H1 (cell line): ENCODE measurements at regions not wholly inside any gene's neighbourhood (a gene's known extent, or its start where the extent isn't known, plus 50 kb on each side); places are given as distances from the start of the nearest gene placed in this dataset.

ENCODE experiments used
- CTCF ChIA-PET: fragments of 300-600 bp; sonication (Branson Sonifier 250); formaldehyde crosslinking; loops from one replicate; lab custom pipeline; 2021; ENCODE audit not compliant: partially characterized antibody; lab: Charles Lee
- POLR2A ChIA-PET: fragments of 300-600 bp; sonication (Branson Sonifier 250); formaldehyde crosslinking; loops from one replicate; lab custom pipeline; 2021; ENCODE audit warnings: inconsistent platforms; ENCODE audit not compliant: partially characterized antibody; lab: Charles Lee
- DNase-seq, 2 experiments: peaks; one replicate each; pipeline versions ENCODE4 v3.0.0 to v3.0.0-alpha.2; 2010 to 2022; ENCODE audit warnings: low spot score in 2 of 2, low read depth in 1 of 2, mixed read lengths in 1 of 2
- FAIRE-seq: peaks from 2 replicates; lab custom pipeline; 2011; peaks lifted over from hg19 to GRCh38; lab: Jason Lieb, UNC
- H2AFZ ChIP-seq: 2 replicates; pipeline ENCODE4 v1.8.1; 2012; ENCODE audit warnings: low read length, inconsistent platforms
- H2AK5ac ChIP-seq: 2 replicates; pipeline ENCODE4 v1.6.1; 2013; ENCODE audit warnings: low read depth, low read length
- H2BK120ac ChIP-seq: replicated peaks from 2 replicates; pipeline ENCODE3; 2013; ENCODE audit warnings: low read depth, low read length, inconsistent platforms
- H2BK12ac ChIP-seq: 2 replicates; pipeline ENCODE4 v1.6.1; 2013; ENCODE audit warnings: low read depth, low read length
- H2BK15ac ChIP-seq: 2 replicates; pipeline ENCODE4 v1.6.1; 2013; ENCODE audit warnings: low read length
- H2BK20ac ChIP-seq: 2 replicates; pipeline ENCODE4 v1.6.1; 2013; ENCODE audit warnings: low read length
- H2BK5ac ChIP-seq: 2 replicates; pipeline ENCODE4 v1.6.1; 2013; ENCODE audit warnings: low read depth, low read length
- H3K14ac ChIP-seq: 2 replicates; pipeline ENCODE4 v1.6.1; 2013; ENCODE audit warnings: inconsistent platforms; ENCODE audit not compliant: insufficient read length
- H3K18ac ChIP-seq: 2 replicates; pipeline ENCODE4 v1.6.1; 2013; ENCODE audit warnings: low read length; ENCODE audit errors: extremely low read depth
- H3K23ac ChIP-seq: 2 replicates; pipeline ENCODE4 v1.6.1; 2013; ENCODE audit warnings: inconsistent platforms; ENCODE audit not compliant: insufficient read length
- H3K23me2 ChIP-seq: 2 replicates; pipeline ENCODE4 v1.6.1; 2013; ENCODE audit warnings: low read depth, low read length
- H3K27ac ChIP-seq: 2 replicates; pipeline ENCODE4 v1.6.1; 2011; ENCODE audit warnings: low read depth, low read length, inconsistent platforms
- H3K27me3 ChIP-seq, 4 experiments: replicated peaks in 1 of 4; 1 replicate in 1 of 4; 2 replicates in 3 of 4; pipeline versions ENCODE4 v1.6.1 to v1.8.1; 2011 to 2013; ENCODE audit warnings: low read length in 3 of 4, mild to moderate bottlenecking in 3 of 4, inconsistent platforms in 2 of 4, mixed read lengths in 2 of 4, moderate library complexity in 1 of 4; ENCODE audit not compliant: control insufficient read depth in 3 of 4, insufficient read depth in 3 of 4; ENCODE audit errors: extremely low read depth in 1 of 4
- H3K36me3 ChIP-seq, 4 experiments: 2 replicates each; pipeline versions ENCODE4 v1.6.1 to v1.8.1; 2011 to 2013; ENCODE audit warnings: mild to moderate bottlenecking in 4 of 4, low read length in 3 of 4, moderate library complexity in 2 of 4, control low read depth in 1 of 4, inconsistent platforms in 1 of 4; ENCODE audit not compliant: insufficient read depth in 4 of 4, control insufficient read depth in 2 of 4
- H3K4ac ChIP-seq: replicated peaks from 2 replicates; pipeline ENCODE3; 2013; ENCODE audit warnings: low read length, low read depth, mixed read lengths, inconsistent platforms; ENCODE audit not compliant: insufficient read length
- H3K4me1 ChIP-seq, 4 experiments: replicated peaks in 1 of 4; 1 replicate in 1 of 4; 2 replicates in 3 of 4; pipeline versions ENCODE4 v1.6.1 to v1.8.1; 2011 to 2013; ENCODE audit warnings: low read length in 3 of 4, inconsistent platforms in 2 of 4, mixed read lengths in 1 of 4; ENCODE audit not compliant: insufficient read depth in 4 of 4, control insufficient read depth in 3 of 4
- H3K4me2 ChIP-seq, 2 experiments: 2 replicates each; pipeline versions ENCODE4 v1.6.1 to v1.8.1; 2011 to 2013; ENCODE audit warnings: low read depth in 2 of 2, low read length in 2 of 2, control low read depth in 1 of 2, inconsistent platforms in 1 of 2, mild to moderate bottlenecking in 1 of 2; ENCODE audit not compliant: insufficient read depth in 1 of 2
- H3K4me3 ChIP-seq, 4 experiments: fragments of 200-600, 300-600 bp in 1 of 4; sonication (generic), shearing (Covaris generic), sonication (Bioruptor Twin) in 1 of 4; 2 replicates each; pipeline versions ENCODE4 v1.5.1 to v1.8.1; 2011 to 2016; ENCODE audit warnings: low read length in 4 of 4, low read depth in 3 of 4, control low read depth in 2 of 4, inconsistent platforms in 2 of 4, mild to moderate bottlenecking in 2 of 4, mixed read lengths in 1 of 4, moderate library complexity in 1 of 4; ENCODE audit not compliant: insufficient read depth in 2 of 4; ENCODE audit errors: extremely low read depth in 1 of 4
- H3K56ac ChIP-seq: replicated peaks from 2 replicates; pipeline ENCODE3; 2013; ENCODE audit warnings: low read depth, mild to moderate bottlenecking, mixed read lengths, low read length, inconsistent platforms; ENCODE audit not compliant: insufficient read length
- H3K79me1 ChIP-seq: 2 replicates; pipeline ENCODE4 v1.6.1; 2013; ENCODE audit warnings: low read depth, low read length, control low read depth
- H3K79me2 ChIP-seq, 2 experiments: 2 replicates each; pipeline versions ENCODE4 v1.6.1 to v1.8.1; 2012 to 2013; ENCODE audit warnings: low read length in 2 of 2, mild to moderate bottlenecking in 2 of 2, inconsistent platforms in 1 of 2; ENCODE audit not compliant: insufficient read depth in 2 of 2, control insufficient read depth in 1 of 2
- H3K9ac ChIP-seq, 4 experiments: replicated peaks in 1 of 4; 1 replicate in 1 of 4; 2 replicates in 3 of 4; pipeline versions ENCODE4 v1.6.1 to v1.8.1; 2011 to 2013; ENCODE audit warnings: low read depth in 3 of 4, low read length in 3 of 4, control low read depth in 2 of 4, mild to moderate bottlenecking in 2 of 4, moderate library complexity in 2 of 4, inconsistent platforms in 1 of 4; ENCODE audit errors: extremely low read depth in 1 of 4
- H3K9me3 ChIP-seq, 2 experiments: 2 replicates each; pipeline versions ENCODE4 v1.6.1 to v1.8.1; 2012 to 2013; ENCODE audit warnings: mild to moderate bottlenecking in 2 of 2, moderate library complexity in 2 of 2, control low read depth in 1 of 2, inconsistent platforms in 1 of 2, low read depth in 1 of 2, low read length in 1 of 2, mixed read lengths in 1 of 2; ENCODE audit not compliant: insufficient read depth in 2 of 2
- H4K20me1 ChIP-seq, 2 experiments: replicated peaks in 1 of 2; 2 replicates each; pipeline versions ENCODE3 to v1.8.1; 2011 to 2013; ENCODE audit warnings: inconsistent platforms in 2 of 2, low read length in 2 of 2, mild to moderate bottlenecking in 1 of 2; ENCODE audit not compliant: insufficient read depth in 2 of 2, control insufficient read depth in 1 of 2
- H4K5ac ChIP-seq: 2 replicates; pipeline ENCODE4 v1.6.1; 2013; ENCODE audit warnings: low read length, low read depth, mixed read lengths, inconsistent platforms; ENCODE audit not compliant: insufficient read length
- H4K8ac ChIP-seq: 2 replicates; pipeline ENCODE4 v1.8.0; 2013; ENCODE audit warnings: mild to moderate bottlenecking, moderate library complexity, low read length, inconsistent platforms; ENCODE audit not compliant: insufficient read depth; ENCODE audit errors: extremely low read depth
- H4K91ac ChIP-seq: replicated peaks from 2 replicates; pipeline ENCODE3; 2013; ENCODE audit warnings: low read length, mixed read lengths, inconsistent platforms; ENCODE audit not compliant: insufficient read length
- ASH2L ChIP-seq: fragments of 200-600, 300-600 bp; sonication (generic); IDR thresholded peaks from one replicate; pipeline ENCODE4 v1.7.1; 2017; ENCODE audit warnings: low read length
- GTF2F1 ChIP-seq: IDR thresholded peaks from 2 replicates; pipeline ENCODE4 v1.6.1; 2012; ENCODE audit warnings: low read depth, low read length, improper control_type of control experiment, borderline replicate concordance
- KDM1A ChIP-seq: fragments of 200-600, 300-600 bp; sonication (generic); IDR thresholded peaks from 2 replicates; pipeline ENCODE4 v1.7.1; 2016; ENCODE audit warnings: mild to moderate bottlenecking, low read length, borderline replicate concordance
- RAD21 ChIP-seq, 2 experiments: IDR thresholded peaks in 1 of 2; conservative IDR thresholded peaks in 1 of 2; 2 replicates each; pipeline ENCODE4 v1.6.1; 2011; ENCODE audit warnings: low read depth in 2 of 2, low read length in 2 of 2, improper control_type of control experiment in 1 of 2, inconsistent platforms in 1 of 2, mild to moderate bottlenecking in 1 of 2, moderate library complexity in 1 of 2
- SRF ChIP-seq: IDR thresholded peaks from 2 replicates; pipeline ENCODE4 v1.6.1; 2011; ENCODE audit warnings: mild to moderate bottlenecking, low read depth, low read length, moderate library complexity
- WGBS, 2 experiments: shearing (Covaris generic) in 1 of 2; methylation state at CpG; one replicate each; pipeline versions ENCODE4 v1.1.6 to v1.1.7; 2013 to 2015; ENCODE audit warnings: low lambda C conversion rate in 2 of 2, mixed read lengths in 2 of 2, inconsistent platforms in 1 of 2, low coverage in 1 of 2, missing lambda C conversion rate in 1 of 2; ENCODE audit not compliant: insufficient replicate concordance in 2 of 2, insufficient coverage in 1 of 2, insufficient read length in 1 of 2; ENCODE audit errors: extremely low coverage in 1 of 2, missing lambda C conversion rate in 1 of 2; 5-methylcytosine and 5-hydroxymethylcytosine counted together
- TF ChIP-seq, protein P1 (sequence below), 3 experiments: IDR thresholded peaks; 1 replicate in 2 of 3; 2 replicates in 1 of 3; pipeline versions ENCODE4 v1.5.1 to v1.6.1; 2011; ENCODE audit warnings: low read length in 3 of 3, mild to moderate bottlenecking in 3 of 3, inconsistent platforms in 2 of 3, low read depth in 1 of 3, moderate library complexity in 1 of 3; ENCODE audit not compliant: insufficient read depth in 1 of 3; ENCODE audit errors: control extremely low read depth in 1 of 3

GRCh38 chr5:134462761-134463160 is 51.1 kb upstream of the CDKN2AIPNL start:
- POLR2A ChIA-PET = interaction anchor here (0.7 to 5.3 kb wide), 8 partner anchors 11 to 88 kb away, joined by 3 to 57 read pairs (median 4); partner anchors contain the start of gene JADE2
- H2BK15ac ChIP-seq = no peak overlapping the region
- DNase-seq = no peak

More at GRCh38 chr5:134462761-134463160, 51.1 kb upstream of the CDKN2AIPNL start:
- Histone ChIP-seq H3K18ac (no peak overlapping the region), H2BK20ac (no peak overlapping the region), H3K9me3 (no peaks in the 10 kb centered on the region), H3K27ac (no peak overlapping the region), H2BK5ac (peak overlapping the region; percentile 13; the same call in 1 of the 2 replicates), H3K23ac (no peak overlapping the region), H2AFZ (no peak overlapping the region), H3K36me3 (no peaks in the 10 kb centered on the region), H2AK5ac (no peak overlapping the region), H4K8ac (no peak overlapping the region), H3K56ac (no peak overlapping the region), H3K79me1 (no peaks in the 10 kb centered on the region), H4K5ac (no peak overlapping the region), H3K4me3 (no peak overlapping the region), H3K14ac (no peak overlapping the region), H3K4me2 (no peak overlapping the region), H3K79me2 (no peaks in the 10 kb centered on the region), H3K4ac (no peak overlapping the region), H2BK120ac (no peak overlapping the region), H2BK12ac (no peak overlapping the region), H4K20me1 (no peaks in the 10 kb centered on the region), H3K27me3 (no peaks in the 10 kb centered on the region), H3K23me2 (peaks cover 10% of the 10 kb centered on the region; the same call in 1 of the 2 replicates), H3K9ac (no peak overlapping the region), H4K91ac (no peak overlapping the region), H3K4me1 (peaks cover 2 to 23% (median 5%) of the 10 kb centered on the region in 4 experiments)
- 83% methylated on average over 6 of the region's 6 CpGs; no CpG with 5 or more reads in 1 of the 2 experiments for WGBS, 2 experiments
- FAIRE-seq = no peak
- CTCF ChIA-PET = interaction anchor here (0.7 to 5.1 kb wide), 20 partner anchors 8 to 115 kb away, joined by 3 to 36 read pairs (median 4); partner anchors contain the start of genes CDKN2AIPNL and JADE2
- TF ChIP-seq KDM1A (no peak), SRF (no peak), ASH2L (no peak), RAD21 (IDR thresholded peaks at IDR 0.05 in 1 of 2, conservative IDR thresholded peaks at IDR 0.05 in 1 of 2; ENCODE audit: low read depth in 2 of 2, low read length in 2 of 2) (peak; percentile 48 to 67), GTF2F1 (no peak)
- TF ChIP-seq, protein P1, sequence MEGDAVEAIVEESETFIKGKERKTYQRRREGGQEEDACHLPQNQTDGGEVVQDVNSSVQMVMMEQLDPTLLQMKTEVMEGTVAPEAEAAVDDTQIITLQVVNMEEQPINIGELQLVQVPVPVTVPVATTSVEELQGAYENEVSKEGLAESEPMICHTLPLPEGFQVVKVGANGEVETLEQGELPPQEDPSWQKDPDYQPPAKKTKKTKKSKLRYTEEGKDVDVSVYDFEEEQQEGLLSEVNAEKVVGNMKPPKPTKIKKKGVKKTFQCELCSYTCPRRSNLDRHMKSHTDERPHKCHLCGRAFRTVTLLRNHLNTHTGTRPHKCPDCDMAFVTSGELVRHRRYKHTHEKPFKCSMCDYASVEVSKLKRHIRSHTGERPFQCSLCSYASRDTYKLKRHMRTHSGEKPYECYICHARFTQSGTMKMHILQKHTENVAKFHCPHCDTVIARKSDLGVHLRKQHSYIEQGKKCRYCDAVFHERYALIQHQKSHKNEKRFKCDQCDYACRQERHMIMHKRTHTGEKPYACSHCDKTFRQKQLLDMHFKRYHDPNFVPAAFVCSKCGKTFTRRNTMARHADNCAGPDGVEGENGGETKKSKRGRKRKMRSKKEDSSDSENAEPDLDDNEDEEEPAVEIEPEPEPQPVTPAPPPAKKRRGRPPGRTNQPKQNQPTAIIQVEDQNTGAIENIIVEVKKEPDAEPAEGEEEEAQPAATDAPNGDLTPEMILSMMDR (IDR thresholded peaks at IDR 0.05; ENCODE audit: control extremely low read depth in 1 of 3, insufficient read depth in 1 of 3, low read depth in 1 of 3, low read length in 3 of 3) = peak in 2 of 3 experiments; percentile 40 to 56; a peak in 3 of 4 replicates
